ENCODE measurements at regions not wholly inside any gene's neighbourhood (a gene's known extent, or its start where the extent isn't known, plus 50 kb on each side); places are given as distances from the start of the nearest gene placed in this dataset.

- no peak for TF ChIP-seq CHD7 (IDR thresholded peaks at IDR 0.05; ENCODE audit: insufficient replicate concordance, low read length)
Measured at GRCh38 chr5:2550509-2550908, 201.0 kb downstream of the IRX2 start (continued).

Data from H1 (cell line).